ENCODE measurements at regions not wholly inside any gene's neighbourhood (a gene's known extent, or its start where the extent isn't known, plus 50 kb on each side); places are given as distances from the start of the nearest gene placed in this dataset.
"Not testable (repeated sequence)": the region's sequence is repeated elsewhere in the genome, so short reads cannot be mapped to it uniquely, and the experiment has no call there.

GRCh38 chr10:42138023-42138422 is 500.3 kb downstream of the ZNF33B start:
- H3K4me3 ChIP-seq (ENCODE audit: control extremely low read depth in 1 of 5, extremely low read depth in 1 of 5, insufficient read depth in 1 of 5, low read depth in 2 of 5, low read length in 4 of 5); H3K4me3 Mint-ChIP-seq; CTCF ChIA-PET; POLR2A ChIA-PET; H2AFZ ChIP-seq (ENCODE audit: insufficient read depth, low read depth, low read length, poor library complexity, severe bottlenecking); H3K9ac ChIP-seq (ENCODE audit: low read length); H3K4me1 Mint-ChIP-seq; H3K4me2 ChIP-seq (replicated peaks; ENCODE audit: low read depth, low read length, poor library complexity, severe bottlenecking); intact Hi-C loops (cut with micrococcal nuclease); DNase-seq; H3K27me3 ChIP-seq (replicated peaks in 1 of 4; ENCODE audit: control extremely low read depth in 1 of 4, control insufficient read depth in 3 of 4, insufficient read depth in 4 of 4, low read length in 3 of 4); ATAC-seq (ENCODE audit: low read depth); H3K27ac ChIP-seq (ENCODE audit: low read length in 2 of 2); H3K9me3 ChIP-seq (ENCODE audit: control extremely low read depth in 1 of 3, control insufficient read depth in 2 of 3, insufficient read depth in 1 of 3, low read length in 2 of 3); H3K79me2 ChIP-seq (ENCODE audit: control insufficient read depth, insufficient read depth, low read length); H3K36me3 ChIP-seq (replicated peaks in 1 of 2; ENCODE audit: control extremely low read depth in 1 of 2, control insufficient read depth in 1 of 2, extremely low read depth in 1 of 2, insufficient read depth in 2 of 2, low read length in 1 of 2); H3K27ac Mint-ChIP-seq; H4K20me1 ChIP-seq (ENCODE audit: control insufficient read depth, insufficient read depth, low read length, poor library complexity, severe bottlenecking); H3K4me1 ChIP-seq (ENCODE audit: control insufficient read depth in 2 of 2, insufficient read depth in 2 of 2, low read length in 2 of 2); H3K27me3 Mint-ChIP-seq: not testable (repeated sequence)
- WGBS (ENCODE audit: insufficient coverage): 98% methylated on average over 19 of the region's 22 CpGs
- H3K9me3 Mint-ChIP-seq (ENCODE audit: insufficient read depth): peaks cover 11% of the 10 kb centered on the region

GRCh38 chr10:42113158-42113450 is 525.3 kb downstream of the ZNF33B start:
- no peaks in the 10 kb centered on the region for H3K79me2 ChIP-seq (ENCODE audit: control insufficient read depth, insufficient read depth, low read length)
- Mint-ChIP-seq H3K27ac (no peak overlapping the region), H3K9me3 (ENCODE audit: insufficient read depth) (peaks cover 6% of the 10 kb centered on the region), H3K4me3 (no peak overlapping the region), H3K27me3 (no peaks in the 10 kb centered on the region), H3K4me1 (no peaks in the 10 kb centered on the region)
- DNase-seq (no peak), ATAC-seq (ENCODE audit: low read depth) (no peak)
- 80% methylated on average over 19 of the region's 21 CpGs for WGBS (ENCODE audit: insufficient coverage)
- no peak overlapping the region for H3K9ac ChIP-seq (ENCODE audit: low read length)
- H3K27ac ChIP-seq (ENCODE audit: low read length in 2 of 2): no peak overlapping the region
- intact Hi-C loops (cut with micrococcal nuclease): no loop called here
- H2AFZ ChIP-seq (ENCODE audit: insufficient read depth, low read depth, low read length, poor library complexity, severe bottlenecking): no peak overlapping the region
- TF ChIP-seq CTCF (IDR thresholded peaks at IDR 0.05): no peak
- TF ChIP-seq EZH2 (IDR thresholded peaks at IDR 0.05; ENCODE audit: borderline replicate concordance, insufficient read depth, low read depth, low read length, poor library complexity, severe bottlenecking): no peak
- H3K27me3 ChIP-seq (replicated peaks in 1 of 4; ENCODE audit: control extremely low read depth in 1 of 4, control insufficient read depth in 3 of 4, insufficient read depth in 4 of 4, low read length in 3 of 4): no peaks in the 10 kb centered on the region
- no peak overlapping the region for H3K4me2 ChIP-seq (replicated peaks; ENCODE audit: low read depth, low read length, poor library complexity, severe bottlenecking)
- CTCF ChIA-PET: no interaction called here
- H3K4me3 ChIP-seq (ENCODE audit: control extremely low read depth in 1 of 5, extremely low read depth in 1 of 5, insufficient read depth in 1 of 5, low read depth in 2 of 5, low read length in 4 of 5): no peak overlapping the region
- H3K4me1 ChIP-seq (ENCODE audit: control insufficient read depth in 2 of 2, insufficient read depth in 2 of 2, low read length in 2 of 2): no peaks in the 10 kb centered on the region
- H3K36me3 ChIP-seq (replicated peaks in 1 of 2; ENCODE audit: control extremely low read depth in 1 of 2, control insufficient read depth in 1 of 2, extremely low read depth in 1 of 2, insufficient read depth in 2 of 2, low read length in 1 of 2): no peaks in the 10 kb centered on the region
- POLR2A ChIA-PET: no interaction called here
- peaks cover 0 to 25% (median 0%) of the 10 kb centered on the region in 3 donors for H3K9me3 ChIP-seq (ENCODE audit: control extremely low read depth in 1 of 3, control insufficient read depth in 2 of 3, insufficient read depth in 1 of 3, low read length in 2 of 3)
- H4K20me1 ChIP-seq (ENCODE audit: control insufficient read depth, insufficient read depth, low read length, poor library complexity, severe bottlenecking): no peaks in the 10 kb centered on the region

Data from B cell (primary cell).